GM18508 (cell line): ENCODE measurements at regions not wholly inside any gene's neighbourhood (a gene's known extent, or its start where the extent isn't known, plus 50 kb on each side); places are given as distances from the start of the nearest gene placed in this dataset.
"Not testable (repeated sequence)": the region's sequence is repeated elsewhere in the genome, so short reads cannot be mapped to it uniquely, and the experiment has no call there.

Experiments used
- ATAC-seq: cut with Tn5 transposase; IDR thresholded peaks from one replicate; pipeline ENCODE4 v1.9.1; 2021; ENCODE audit warnings: moderate number of reproducible peaks; ENCODE audit not compliant: insufficient read depth, unreplicated experiment

GRCh38 chr3:102885289-102885688 is 450.5 kb downstream of the ZPLD1 start:
- ATAC-seq, result no peak

- ATAC-seq, result no peak
Measured at GRCh38 chr3:102887431-102887830, 452.6 kb downstream of the ZPLD1 start.

DNA sequence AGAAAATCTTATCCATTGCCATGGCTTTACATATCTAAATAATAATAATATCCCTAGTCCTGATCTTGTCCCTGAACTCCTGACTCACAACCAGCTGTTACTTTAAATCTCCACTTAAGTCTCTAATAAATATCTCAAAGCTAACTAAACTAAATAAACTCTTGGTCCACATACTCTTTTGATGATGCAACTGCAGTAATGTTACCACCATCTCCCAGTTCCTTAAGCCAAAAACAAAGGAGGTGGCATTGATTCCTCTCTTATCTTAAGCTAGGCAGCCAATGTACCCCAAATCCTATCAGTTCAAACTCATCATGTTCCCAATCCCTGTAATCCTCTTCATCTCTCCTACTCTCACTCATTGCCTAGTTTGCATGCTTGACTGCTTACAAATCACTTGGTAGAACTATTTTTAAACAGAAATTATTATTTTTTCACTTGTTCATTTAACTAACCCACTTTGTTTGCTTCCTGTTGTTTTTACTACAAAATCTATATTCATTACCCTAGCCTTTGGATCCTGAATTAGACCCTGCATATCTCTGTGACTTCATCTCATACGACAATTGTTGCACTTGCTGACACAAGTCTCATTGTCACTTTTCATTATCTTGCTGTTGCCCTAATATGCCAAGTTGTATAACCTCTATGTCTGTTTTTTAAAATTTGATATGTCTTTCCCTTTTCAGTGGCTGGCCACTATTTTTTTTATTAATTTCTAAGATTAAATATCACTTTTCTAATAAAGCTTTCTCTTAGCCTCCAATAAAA is 462.2 kb downstream of the ZPLD1 start:
- no peak for ATAC-seq

- no peak for ATAC-seq
Measured at GRCh38 chr3:102904629-102905028, 469.8 kb downstream of the ZPLD1 start.

GRCh38 chr3:102905811-102906210 is 471.0 kb downstream of the ZPLD1 start:
- ATAC-seq, result no peak

- no peak for ATAC-seq
Measured at GRCh38 chr3:102906818-102907217, 472.0 kb downstream of the ZPLD1 start.

DNA sequence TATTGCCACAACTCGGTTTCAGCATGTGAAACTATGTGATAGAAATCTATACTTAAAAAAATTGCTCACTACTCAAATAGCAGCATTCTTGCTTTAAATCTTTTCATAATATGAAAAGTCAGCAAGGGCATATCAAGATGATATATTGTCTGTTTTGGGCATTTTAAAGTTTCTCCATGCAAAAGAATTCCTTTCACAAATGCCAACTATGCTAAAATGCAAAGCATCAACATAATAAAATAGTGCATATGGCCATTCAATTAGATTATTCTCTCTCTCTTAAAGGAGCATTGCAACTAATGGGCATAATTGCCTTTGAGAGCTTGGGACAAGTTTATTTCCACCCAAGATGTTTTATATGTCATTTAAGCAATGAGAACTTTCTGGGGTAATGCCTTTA is 475.1 kb downstream of the ZPLD1 start:
- no peak for ATAC-seq

- no peak for ATAC-seq
Measured at GRCh38 chr3:102916532-102916931, 481.7 kb downstream of the ZPLD1 start.

- ATAC-seq, result no peak
Measured at GRCh38 chr3:102926618-102927017, 491.8 kb downstream of the ZPLD1 start.

- ATAC-seq, result no peak
Measured at GRCh38 chr3:102933377-102933776, 498.6 kb downstream of the ZPLD1 start.

DNA sequence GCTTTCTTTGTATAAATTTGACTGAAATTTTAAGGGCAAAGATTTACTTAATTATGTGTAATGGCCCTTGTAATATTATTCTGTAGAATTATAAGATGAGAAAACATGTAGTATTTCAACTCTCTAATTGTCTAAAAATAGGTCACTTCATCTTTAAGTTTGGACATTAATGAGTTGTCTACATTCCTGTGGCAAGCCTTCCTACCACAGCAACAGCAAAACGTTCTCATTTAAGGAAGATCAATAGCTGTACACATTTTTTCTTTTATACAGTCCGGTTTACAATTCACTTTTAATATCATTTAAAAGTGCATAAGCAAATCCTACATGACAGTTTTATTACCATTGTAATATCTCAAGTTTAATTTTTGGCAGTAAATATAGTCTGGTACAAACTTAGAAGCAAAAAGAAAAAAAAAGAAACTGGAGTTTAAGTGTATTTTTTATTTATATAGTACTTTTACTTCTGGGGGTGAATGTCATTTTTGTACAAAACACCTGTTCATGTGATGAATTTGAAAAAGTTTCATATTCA is 501.8 kb downstream of the ZPLD1 start:
- ATAC-seq, result no peak

DNA sequence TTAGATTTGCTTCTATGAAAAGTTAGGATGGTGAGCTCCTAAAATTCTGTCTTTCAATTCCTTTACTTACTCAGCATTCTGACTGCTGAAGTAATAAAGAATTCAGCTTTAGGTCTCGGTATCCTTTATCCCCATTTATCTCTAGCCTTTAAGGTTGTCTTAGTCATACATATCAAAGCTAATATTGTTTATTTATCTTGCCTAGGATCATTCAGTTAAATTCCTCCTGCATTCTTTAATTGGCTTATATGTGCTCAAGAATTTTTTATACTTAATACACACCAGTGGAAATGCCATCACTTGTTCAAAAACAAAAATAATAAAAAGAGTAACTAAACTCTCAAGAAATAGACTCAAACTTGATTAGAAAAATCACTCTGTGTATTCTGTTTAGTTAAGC is 507.0 kb downstream of the ZPLD1 start:
- no peak for ATAC-seq

DNA sequence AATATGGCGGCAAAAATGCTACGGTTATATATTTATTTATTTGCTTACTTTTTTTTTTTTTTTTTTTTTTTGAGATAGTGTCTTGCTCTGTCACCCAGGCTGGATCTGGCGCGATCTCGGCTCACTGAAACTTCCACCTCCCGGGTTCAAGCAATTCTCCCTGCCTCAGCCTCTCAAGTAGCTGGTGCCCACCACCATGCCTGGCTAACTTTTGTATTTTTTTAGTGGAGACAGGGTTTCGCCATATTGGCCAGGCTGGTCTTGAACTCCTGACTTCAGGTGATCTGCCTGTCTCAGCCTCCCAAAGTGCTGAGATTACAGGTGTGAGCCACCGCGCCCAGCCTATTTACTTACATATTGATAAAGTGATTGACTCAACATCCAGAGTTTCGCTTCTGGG is 511.6 kb downstream of the ZPLD1 start:
- not testable (repeated sequence) for ATAC-seq

DNA sequence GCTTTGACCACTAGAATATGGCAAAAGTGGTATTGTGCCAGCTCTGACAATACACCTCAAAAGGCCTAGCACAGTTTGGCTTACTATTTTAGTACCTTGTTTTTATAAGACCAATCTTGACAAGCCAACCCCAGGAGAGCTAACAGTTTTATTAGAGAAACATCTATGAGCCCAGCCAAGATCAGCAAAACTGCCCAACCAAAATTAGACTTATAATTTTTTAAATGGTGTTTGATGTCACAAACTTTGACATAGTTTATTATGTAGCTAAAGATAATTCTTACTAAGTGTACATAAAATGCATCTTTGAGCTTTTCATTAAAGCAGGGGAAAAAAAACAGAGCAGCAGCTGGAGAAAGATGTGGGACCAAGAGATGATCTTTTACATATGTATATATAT is 537.5 kb downstream of the ZPLD1 start:
- no peak for ATAC-seq

GRCh38 chr3:102974333-102974732 is 539.5 kb downstream of the ZPLD1 start:
- no peak for ATAC-seq

DNA sequence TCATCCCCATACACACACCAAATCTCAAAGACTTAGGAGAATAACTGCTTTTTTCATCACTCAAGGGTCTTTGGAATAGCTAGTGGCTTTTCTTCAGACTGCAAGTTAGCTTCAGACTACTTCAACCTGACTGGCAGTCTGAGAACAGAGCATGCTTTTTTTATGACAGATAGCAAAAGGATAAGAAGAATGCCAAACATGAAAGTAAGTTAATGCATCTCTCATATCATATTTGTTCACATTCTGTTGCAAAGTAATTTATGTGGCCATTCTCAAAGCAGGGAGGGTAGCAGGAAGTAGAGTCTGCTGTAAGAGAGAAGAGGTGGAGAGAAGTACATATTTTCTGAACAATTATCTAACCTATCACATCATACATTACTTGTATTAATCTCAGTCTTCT is 544.4 kb downstream of the ZPLD1 start:
- no peak for ATAC-seq

DNA sequence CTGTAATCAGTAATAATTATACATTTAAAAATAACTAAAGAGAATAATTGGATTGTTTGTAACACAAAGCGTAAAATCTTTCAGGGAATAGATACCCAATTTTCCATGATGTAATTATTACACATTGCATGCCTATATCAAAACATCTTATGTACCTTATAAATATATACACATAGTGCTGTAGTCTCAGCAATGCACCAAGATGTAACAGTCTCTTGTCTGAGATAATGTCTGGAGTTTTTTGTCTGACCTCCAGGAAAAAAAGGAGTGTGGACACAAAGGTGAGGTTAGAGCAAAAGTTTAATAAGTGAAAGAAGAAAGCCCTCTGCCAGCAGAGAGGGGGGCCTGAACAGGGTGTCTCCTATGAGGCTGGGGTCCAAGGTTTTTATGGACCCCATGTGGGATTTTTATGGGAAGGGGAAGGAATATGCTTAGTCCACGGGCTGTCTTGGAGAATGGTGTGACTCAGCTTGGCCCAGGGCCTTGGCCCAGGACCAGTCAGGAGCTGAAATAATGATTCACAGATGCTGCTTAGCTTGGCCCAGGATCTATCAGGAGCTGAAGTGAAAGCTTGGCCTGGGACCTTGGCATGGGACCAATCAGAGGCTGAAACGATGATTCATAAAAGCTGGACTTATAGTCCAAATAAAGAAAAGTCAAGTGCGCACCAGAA is 545.0 kb downstream of the ZPLD1 start:
- ATAC-seq, result no peak

DNA sequence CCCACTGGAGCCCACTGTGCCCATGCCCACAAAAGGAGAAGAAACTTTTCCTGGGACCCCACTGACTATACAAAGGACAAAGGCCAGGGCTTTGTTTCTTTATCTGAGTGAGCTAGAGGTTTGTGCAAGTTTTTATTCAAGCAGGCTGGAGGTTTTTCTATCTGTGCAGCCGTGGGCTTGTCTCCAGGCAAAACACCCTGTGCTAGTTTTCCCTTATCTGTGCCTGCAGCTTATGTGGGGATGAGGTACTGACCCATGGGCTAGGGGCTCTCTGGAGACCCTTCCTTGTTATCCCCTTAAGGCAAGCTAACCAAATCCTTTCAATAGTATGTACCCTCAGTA is 545.5 kb downstream of the ZPLD1 start:
- no peak for ATAC-seq

- ATAC-seq, result no peak
Measured at GRCh38 chr3:103002425-103003176, 567.8 kb downstream of the ZPLD1 start.

DNA sequence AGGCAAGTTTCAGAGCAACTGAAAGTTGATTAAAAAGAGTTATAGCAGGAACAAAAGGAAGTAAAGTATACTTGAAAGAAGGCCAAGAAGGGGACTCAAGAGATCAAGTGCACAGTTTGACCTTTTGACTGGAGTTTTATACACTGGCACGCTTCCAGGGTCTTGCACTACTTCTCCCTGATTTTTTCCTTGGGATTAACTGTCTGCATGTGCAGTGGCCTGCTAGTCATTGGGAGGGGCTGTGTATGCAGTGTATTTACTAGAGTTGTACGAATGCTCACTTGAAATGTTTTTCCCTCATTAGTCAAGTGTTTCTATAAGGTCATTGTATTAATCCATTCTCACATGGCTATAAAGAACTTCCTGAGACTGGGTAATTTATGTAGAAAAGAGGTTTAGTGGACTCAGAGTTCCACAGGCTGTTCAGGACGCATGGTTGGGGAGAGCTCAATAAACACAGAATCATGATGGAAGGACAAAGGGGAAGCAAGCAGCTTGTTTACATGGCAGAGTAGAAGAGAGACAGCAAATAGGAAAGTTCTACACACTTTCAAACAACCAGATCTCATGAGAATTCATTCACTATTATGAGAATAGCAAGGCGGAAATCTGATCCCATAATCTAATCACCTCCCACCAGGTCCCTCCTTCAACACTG is 571.8 kb downstream of the ZPLD1 start:
- no peak for ATAC-seq

DNA sequence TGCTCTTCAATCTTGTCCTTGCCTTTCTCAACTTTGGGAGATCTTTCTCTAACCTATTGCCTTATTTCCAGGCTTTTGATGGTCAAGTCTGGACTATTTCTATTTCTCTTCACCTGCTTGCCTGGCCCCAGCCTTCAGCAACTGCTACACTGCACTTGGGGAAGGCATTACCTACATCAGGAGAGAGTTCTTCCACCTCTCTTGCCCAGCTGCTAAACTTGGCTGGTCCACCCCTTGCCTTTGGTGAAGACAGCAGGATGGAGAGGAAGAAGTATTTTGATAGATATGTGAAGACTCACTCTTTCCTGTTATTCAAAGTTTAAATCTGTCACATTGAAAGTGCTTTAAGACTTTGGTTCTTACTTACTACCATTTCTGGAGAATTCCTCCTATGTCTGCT is 574.8 kb downstream of the ZPLD1 start:
- ATAC-seq, result no peak
